ENCODE measurements at regions not wholly inside any gene's neighbourhood (a gene's known extent, or its start where the extent isn't known, plus 50 kb on each side); places are given as distances from the start of the nearest gene placed in this dataset.

DNA sequence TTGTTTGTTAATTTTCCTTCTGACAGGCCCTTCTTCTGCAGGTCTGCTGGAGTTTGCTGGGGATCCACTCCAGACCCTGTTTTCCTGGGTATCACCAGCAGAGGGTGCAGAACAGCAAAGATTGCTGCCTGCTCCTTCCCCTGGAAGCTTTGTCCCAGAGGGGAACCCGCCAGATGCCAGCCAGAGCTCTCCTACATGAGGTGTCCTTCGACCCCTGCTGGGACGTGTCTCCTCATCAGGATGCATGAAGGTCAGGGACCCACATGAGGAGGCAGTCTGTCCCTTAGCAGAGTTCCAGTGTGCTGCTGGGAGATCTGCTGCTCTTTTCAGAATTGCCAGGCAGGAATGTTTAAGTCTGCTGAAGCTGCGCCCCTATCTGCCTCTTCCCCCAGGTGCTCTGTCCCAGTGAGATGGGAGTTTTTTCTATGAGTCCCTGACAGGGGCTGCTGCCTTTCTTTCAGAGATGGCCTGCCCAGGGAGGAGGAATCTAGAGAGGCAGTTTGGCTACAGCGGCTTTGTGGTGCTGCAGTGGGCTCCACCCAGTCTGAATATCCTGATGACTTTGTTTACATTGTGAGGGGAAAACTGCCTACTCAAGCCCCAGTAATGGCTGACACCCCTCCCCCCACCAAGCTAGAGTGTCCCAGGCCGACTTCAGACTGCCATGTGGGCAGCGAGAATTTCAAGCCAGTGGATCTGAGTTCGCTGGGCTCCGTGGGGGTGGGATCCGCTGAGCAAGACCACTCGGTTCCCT is 772.0 kb upstream of the FAM174A start:
- H4K5ac ChIP-seq (ENCODE audit: insufficient read length, low read depth, low read length) = no peak overlapping the region
- no peaks in the 10 kb centered on the region for H3K27me3 ChIP-seq (ENCODE audit: insufficient read depth, low read length)
- no peak overlapping the region for H3T11ph ChIP-seq (ENCODE audit: low read length)
- H3K36me3 Mint-ChIP-seq (ENCODE audit: insufficient read depth in 1 of 3, low read depth in 3 of 3) = peaks cover 0 to 1% (median 0%) of the 10 kb centered on the region in 3 experiments; a peak in 2 of 7 replicates
- H3K4ac ChIP-seq (ENCODE audit: low read depth, low read length) = no peak overlapping the region
- H3K4me1 ChIP-seq (ENCODE audit: insufficient read depth, low read length) = no peaks in the 10 kb centered on the region; the same call in 1 of the 2 replicates
- peaks cover 7 to 8% of the 10 kb centered on the region in 2 experiments for H3K4me1 Mint-ChIP-seq
- H2BK5ac ChIP-seq (ENCODE audit: insufficient read length, low read length) = no peak overlapping the region
- no peak overlapping the region for H3K18ac ChIP-seq (ENCODE audit: insufficient read length, low read depth, low read length)
- H2AK5ac ChIP-seq (ENCODE audit: insufficient read length, low read length) = no peak overlapping the region
- H3K4me2 ChIP-seq (ENCODE audit: insufficient read depth, insufficient read length, low read length) = no peak overlapping the region
- WGBS (ENCODE audit: extremely low coverage, insufficient read length, low lambda C conversion rate) = no CpG with 5 or more reads among the region's 11 CpGs
- H2AFZ ChIP-seq (ENCODE audit: low read length) = no peak overlapping the region
- H2BK15ac ChIP-seq (ENCODE audit: low read depth, low read length) = no peak overlapping the region
- no peak overlapping the region; the same call in 1 of the 2 replicates for H3K14ac ChIP-seq (ENCODE audit: insufficient read depth, low read length)
- no peak overlapping the region for H4K8ac ChIP-seq (replicated peaks; ENCODE audit: insufficient read length, low read depth, low read length)
- H4K91ac ChIP-seq (ENCODE audit: insufficient read length, low read depth, low read length) = no peak overlapping the region
- no peak overlapping the region for H2BK12ac ChIP-seq (ENCODE audit: insufficient read length, low read depth, low read length)
- no peaks in the 10 kb centered on the region; the same call in 1 of the 2 replicates for H3K27me3 Mint-ChIP-seq (ENCODE audit: low read depth)
- TF ChIP-seq, protein P1, sequence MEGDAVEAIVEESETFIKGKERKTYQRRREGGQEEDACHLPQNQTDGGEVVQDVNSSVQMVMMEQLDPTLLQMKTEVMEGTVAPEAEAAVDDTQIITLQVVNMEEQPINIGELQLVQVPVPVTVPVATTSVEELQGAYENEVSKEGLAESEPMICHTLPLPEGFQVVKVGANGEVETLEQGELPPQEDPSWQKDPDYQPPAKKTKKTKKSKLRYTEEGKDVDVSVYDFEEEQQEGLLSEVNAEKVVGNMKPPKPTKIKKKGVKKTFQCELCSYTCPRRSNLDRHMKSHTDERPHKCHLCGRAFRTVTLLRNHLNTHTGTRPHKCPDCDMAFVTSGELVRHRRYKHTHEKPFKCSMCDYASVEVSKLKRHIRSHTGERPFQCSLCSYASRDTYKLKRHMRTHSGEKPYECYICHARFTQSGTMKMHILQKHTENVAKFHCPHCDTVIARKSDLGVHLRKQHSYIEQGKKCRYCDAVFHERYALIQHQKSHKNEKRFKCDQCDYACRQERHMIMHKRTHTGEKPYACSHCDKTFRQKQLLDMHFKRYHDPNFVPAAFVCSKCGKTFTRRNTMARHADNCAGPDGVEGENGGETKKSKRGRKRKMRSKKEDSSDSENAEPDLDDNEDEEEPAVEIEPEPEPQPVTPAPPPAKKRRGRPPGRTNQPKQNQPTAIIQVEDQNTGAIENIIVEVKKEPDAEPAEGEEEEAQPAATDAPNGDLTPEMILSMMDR (conservative IDR thresholded peaks at IDR 0.05) = no peak
- no peak overlapping the region for H3K4me3 Mint-ChIP-seq
- no peaks in the 10 kb centered on the region for H4K20me1 ChIP-seq (ENCODE audit: control insufficient read depth, insufficient read depth, insufficient read length)
- H3K23ac ChIP-seq (ENCODE audit: insufficient read length, low read depth, low read length) = no peak overlapping the region
- no peak overlapping the region for H3K9ac ChIP-seq (ENCODE audit: extremely low read depth, insufficient read length, low read length)
- no peak overlapping the region for H3K27ac ChIP-seq (ENCODE audit: insufficient read length, low read depth, low read length)
- no peak overlapping the region for H2BK120ac ChIP-seq (ENCODE audit: low read depth, low read length, poor library complexity, severe bottlenecking)
- H3K23me2 ChIP-seq (ENCODE audit: insufficient read length, low read depth, low read length, poor library complexity, severe bottlenecking) = no peaks in the 10 kb centered on the region
- H3K56ac ChIP-seq (ENCODE audit: insufficient read length, low read depth, low read length) = no peak overlapping the region
- H3K79me1 ChIP-seq (ENCODE audit: insufficient read depth, low read depth, low read length, poor library complexity, severe bottlenecking) = no peaks in the 10 kb centered on the region
- peak; percentile 37 for DNase-seq
- no peaks in the 10 kb centered on the region for H3K79me2 ChIP-seq (ENCODE audit: insufficient read depth, low read length)
- no peaks in the 10 kb centered on the region for H3K9me3 ChIP-seq (ENCODE audit: control insufficient read depth, low read depth, low read length)
- H3K9me3 Mint-ChIP-seq = peaks cover 4 to 8% of the 10 kb centered on the region in 2 experiments; a peak in 3 of 5 replicates
- 0 out of 7 replicates have a peak overlapping the region, but pooled peaks of 1 of the 3 experiments have one; percentile 14 for H3K27ac Mint-ChIP-seq
- no peak overlapping the region for H2BK20ac ChIP-seq (ENCODE audit: low read depth, low read length, poor library complexity, severe bottlenecking)
